Fibroblast of pulmonary artery (primary cell): ENCODE measurements at regions not wholly inside any gene's neighbourhood (a gene's known extent, or its start where the extent isn't known, plus 50 kb on each side); places are given as distances from the start of the nearest gene placed in this dataset.

Experiments used
- DNase-seq: peaks from one replicate; pipeline ENCODE4 v3.0.0-alpha.2; 2010; ENCODE audit warnings: low read depth
- H3K4me3 ChIP-seq: replicated peaks from 2 replicates; pipeline ENCODE4 v1.5.1; 2011; ENCODE audit warnings: low read depth, mild to moderate bottlenecking, control low read depth, low read length, moderate library complexity
- CTCF ChIP-seq: IDR thresholded peaks from 2 replicates; pipeline ENCODE4 v1.5.1; 2011; ENCODE audit warnings: mild to moderate bottlenecking, control low read depth, low read length, inconsistent platforms; ENCODE audit errors: missing control alignments

- H3K4me3 ChIP-seq, result no peak overlapping the region
- DNase-seq, result no peak
- no peak for TF ChIP-seq CTCF
Measured at GRCh38 chr5:179414459-179415261, 69.4 kb upstream of the ADAMTS2 start.

DNA sequence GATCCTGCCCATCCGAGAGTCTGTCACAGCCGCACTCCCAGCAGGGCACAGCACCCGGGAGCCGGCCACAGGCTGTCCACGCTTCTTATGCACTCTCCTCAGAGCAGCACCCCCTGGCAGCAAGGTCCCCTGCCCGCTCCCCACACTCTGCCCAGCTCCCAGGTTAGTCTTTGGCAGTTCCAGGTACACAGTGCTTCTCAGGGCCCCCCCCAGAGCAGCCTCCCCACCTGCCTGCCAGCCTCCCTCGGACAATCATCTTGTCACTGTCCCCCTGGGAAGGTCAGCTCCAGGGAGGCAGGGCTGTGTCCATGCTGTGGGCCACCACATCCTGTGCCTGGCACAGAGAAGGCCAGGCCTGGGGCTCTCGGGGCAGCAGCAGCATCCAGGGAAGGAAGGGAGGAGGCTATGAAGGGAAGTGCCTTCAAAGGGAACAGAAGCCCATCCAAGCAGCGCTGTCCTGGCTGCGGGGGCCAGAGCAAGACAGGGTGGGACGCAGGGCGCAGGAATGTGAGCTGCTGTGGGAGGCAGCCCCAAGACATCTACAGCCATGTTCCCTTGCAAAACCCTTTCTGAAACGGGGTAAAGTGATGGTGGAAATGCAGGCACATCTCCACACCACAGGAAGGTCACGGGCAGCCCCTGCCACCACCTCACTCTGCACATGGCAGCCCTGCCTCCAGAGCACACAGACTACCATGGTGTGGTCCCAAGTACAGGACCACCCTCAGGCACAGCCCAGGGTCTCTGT, 68.6 kb upstream of the ADAMTS2 start:
- no peak overlapping the region for H3K4me3 ChIP-seq
- no peak for TF ChIP-seq CTCF
- no peak for DNase-seq

DNA sequence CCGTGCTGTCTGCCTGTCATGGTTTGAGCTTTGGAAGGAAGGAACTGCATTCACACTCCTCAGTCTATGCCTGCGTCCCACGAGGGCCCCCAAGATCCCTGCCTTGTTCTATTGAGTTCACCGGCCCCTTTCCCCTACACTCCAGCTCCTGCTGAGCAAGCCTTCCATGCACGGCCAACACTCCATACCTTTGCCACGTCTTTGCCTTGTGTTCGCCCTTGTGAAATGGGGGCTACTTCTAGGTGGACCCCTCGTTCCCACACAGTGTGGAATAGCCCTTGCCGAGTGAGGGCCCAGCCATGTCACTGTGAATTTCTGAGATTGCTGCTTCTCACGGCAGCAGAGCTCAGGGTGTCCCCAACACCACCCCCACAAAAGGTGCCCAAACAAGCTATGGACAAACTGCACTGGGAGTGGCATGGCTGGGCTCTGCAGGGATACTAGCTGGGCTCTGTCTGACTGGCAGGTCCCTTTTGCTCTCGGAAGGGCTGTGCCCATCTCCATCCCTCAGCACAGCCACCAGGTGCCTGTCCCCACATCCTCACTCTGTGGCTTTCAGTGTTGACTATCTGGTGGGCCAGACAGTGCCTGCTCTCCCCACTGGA, 67.9 kb upstream of the ADAMTS2 start:
- no peak for TF ChIP-seq CTCF
- no peak overlapping the region for H3K4me3 ChIP-seq
- DNase-seq, result no peak

DNA sequence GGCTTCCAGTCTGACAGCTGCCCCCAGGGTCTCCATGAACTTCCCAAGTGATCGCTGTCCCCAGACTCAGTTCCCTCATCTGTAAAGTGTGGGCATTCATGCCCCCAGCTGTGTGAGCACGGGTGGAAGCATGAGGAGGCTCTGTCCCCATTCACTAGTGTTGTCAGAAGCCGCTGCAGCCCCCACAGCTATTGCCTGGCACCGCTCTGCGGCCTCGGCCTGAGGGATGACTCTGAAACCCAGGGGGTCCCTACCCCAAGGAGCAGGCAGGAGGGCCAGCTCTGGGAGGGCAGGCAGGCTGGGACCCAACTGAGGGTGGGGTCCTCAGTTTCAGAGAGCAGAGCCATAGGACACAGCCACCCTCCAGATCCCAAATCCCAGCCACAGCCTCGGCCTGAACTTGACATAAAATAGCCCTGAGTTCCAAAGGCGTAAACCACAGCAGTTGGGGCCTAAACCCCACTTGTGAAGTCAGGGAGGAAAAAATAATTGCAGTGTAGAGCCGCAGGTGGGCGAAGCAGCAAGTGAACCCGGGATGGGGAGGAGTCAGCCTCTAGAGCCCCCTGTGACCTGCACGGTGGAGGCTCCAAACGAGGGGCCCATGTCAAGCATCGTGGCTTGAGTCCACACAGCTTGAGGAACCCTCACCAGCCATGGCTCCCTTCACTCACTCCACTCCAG, 66.0 kb upstream of the ADAMTS2 start:
- no peak for DNase-seq
- TF ChIP-seq CTCF, result no peak
- no peak overlapping the region for H3K4me3 ChIP-seq

DNA sequence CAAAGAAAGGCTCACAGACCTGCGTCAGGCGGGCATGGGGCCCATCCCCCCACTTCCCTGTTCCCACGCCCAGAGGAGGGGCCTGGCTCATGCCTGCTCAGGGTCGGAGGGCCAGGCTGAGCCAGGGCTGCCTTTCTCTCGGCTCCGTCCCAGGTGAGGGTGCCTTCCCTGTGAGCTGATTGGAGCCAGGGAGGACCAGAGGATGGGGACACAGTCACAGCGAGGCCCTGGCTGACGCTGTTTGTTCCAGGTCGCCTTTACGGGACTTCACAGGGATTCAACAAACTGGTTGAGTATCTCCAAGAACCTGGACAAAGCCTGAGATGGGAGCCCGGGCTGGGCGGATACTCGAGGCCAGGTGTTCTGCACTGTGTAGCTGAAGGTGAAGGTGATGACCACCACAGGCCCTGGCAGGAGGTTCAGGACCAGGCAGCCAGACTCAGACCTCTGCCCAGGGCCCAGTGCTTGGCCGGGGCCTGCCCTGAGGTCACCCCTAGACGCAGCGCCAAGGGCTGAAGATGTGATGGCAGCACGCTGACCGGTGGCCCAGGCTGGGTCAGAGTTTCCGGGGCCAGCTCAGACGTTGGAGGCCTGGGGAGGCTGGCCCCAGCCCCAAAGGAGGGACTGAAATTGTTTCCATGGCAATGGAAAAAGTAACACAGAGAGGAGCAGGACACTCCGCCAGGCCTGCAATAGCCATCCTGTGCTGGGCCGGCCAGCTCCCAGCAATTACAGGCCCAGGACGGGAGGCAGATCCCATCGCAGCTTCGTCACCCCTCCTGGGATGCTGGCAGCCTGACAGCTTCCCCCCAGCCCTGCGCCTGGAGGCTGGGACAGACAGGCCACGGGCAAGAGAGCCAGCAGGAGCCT, 65.3 kb upstream of the ADAMTS2 start:
- TF ChIP-seq CTCF, result no peak
- H3K4me3 ChIP-seq, result no peak overlapping the region
- no peak for DNase-seq

DNA sequence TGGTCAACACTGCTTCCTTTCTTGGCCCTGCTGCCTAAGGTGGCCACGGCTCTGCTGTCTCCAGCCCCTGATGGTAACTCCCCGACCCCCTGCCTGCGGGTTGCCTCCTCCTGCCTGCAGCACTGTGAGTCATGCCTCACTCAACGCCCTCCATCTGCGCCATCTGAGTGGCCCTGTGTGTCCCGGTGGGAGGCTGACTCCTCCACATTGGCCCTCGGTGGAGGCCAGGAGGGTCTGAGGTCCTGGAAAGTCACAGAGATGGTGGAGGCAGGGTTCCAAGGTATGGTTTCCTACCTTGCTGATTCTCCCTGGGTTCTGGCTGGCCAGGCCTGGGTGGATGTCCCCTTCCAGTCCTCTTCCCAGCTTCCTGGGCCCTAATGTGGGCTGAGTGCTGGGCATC, 64.5 kb upstream of the ADAMTS2 start:
- no peak overlapping the region for H3K4me3 ChIP-seq
- no peak for DNase-seq
- TF ChIP-seq CTCF, result no peak
